ENCODE measurements at regions not wholly inside any gene's neighbourhood (a gene's known extent, or its start where the extent isn't known, plus 50 kb on each side); places are given as distances from the start of the nearest gene placed in this dataset.

DNA sequence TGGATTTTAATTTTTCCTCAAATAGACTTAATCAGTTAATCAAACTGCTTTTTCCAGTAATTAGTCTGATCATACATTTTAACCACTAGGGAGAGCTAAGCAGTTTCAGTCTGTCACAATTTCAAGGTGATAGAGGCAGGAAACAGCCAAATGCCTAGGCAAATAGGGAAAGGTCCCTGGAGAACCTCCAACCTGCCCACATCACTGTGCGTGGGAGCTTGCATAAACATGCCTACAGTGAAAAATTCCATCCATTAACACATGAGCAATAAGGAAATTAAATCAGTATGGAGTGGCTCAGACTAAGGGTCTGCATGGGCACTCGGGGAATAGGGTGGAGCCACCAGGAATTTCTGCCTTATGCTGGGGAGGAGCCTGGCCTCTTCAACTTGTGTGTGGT is 74.6 kb downstream of the AASDHPPT start:
- H3K4me3 ChIP-seq (ENCODE audit: low read depth, low read length): no peak overlapping the region
- TF ChIP-seq, protein P1, sequence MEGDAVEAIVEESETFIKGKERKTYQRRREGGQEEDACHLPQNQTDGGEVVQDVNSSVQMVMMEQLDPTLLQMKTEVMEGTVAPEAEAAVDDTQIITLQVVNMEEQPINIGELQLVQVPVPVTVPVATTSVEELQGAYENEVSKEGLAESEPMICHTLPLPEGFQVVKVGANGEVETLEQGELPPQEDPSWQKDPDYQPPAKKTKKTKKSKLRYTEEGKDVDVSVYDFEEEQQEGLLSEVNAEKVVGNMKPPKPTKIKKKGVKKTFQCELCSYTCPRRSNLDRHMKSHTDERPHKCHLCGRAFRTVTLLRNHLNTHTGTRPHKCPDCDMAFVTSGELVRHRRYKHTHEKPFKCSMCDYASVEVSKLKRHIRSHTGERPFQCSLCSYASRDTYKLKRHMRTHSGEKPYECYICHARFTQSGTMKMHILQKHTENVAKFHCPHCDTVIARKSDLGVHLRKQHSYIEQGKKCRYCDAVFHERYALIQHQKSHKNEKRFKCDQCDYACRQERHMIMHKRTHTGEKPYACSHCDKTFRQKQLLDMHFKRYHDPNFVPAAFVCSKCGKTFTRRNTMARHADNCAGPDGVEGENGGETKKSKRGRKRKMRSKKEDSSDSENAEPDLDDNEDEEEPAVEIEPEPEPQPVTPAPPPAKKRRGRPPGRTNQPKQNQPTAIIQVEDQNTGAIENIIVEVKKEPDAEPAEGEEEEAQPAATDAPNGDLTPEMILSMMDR (conservative IDR thresholded peaks at IDR 0.05; ENCODE audit: low read depth, low read length): peak; percentile 39
- DNase-seq (ENCODE audit: low read depth): peak; percentile 42

DNA sequence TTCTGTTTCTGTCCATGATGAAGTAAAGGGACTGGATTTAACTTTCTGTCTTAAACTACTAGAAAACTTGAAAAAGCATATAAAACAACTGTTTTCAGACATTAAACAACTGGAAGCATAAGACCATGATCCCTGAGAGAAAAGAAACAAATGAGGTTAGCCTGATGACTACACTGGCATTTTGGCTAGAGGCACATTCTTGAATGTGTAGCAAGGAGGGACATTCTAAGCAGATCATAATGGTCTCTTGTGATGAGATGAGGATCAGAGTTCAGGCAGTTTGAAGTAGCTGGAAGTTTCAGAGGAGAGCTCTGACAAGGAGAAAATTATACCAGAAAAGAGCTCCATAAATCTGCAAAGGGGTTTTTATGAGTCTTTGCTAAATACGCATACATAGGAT is 75.4 kb downstream of the AASDHPPT start:
- H3K4me3 ChIP-seq (ENCODE audit: low read depth, low read length): no peak overlapping the region
- TF ChIP-seq, protein P1 (conservative IDR thresholded peaks at IDR 0.05; ENCODE audit: low read depth, low read length): no peak
- DNase-seq (ENCODE audit: low read depth): peak; percentile 30

DNA sequence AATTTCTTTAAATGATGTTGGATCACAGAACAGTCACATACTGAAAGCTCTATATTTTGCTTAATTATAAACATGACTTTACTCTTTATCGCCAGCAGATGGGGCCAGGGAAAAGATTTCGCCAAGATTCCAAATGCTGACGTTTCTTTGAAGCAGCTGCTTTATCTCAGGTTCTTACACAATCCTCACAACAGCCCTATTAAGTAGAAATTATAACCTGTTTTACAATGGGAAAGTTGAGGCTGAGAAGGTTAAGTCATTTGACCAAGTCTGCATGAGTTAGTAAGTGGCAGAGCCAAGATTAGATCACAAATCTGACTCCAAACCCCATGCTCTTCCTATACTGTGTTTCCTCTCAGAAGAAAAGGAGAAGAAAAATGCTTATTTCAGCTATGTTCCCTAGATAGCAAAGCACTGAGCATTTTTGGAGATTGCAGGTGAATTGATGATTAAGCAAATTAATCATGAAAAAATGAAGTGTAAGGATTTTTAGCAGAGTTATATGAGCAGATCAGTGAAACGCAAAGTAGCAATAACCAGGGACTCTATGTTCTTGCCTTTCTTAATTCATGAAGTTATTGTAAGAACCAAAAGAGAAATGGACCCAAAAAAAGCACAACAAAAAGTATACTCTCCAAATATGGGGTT is 79.0 kb downstream of the AASDHPPT start:
- DNase-seq (ENCODE audit: low read depth): peak; percentile 93
- TF ChIP-seq, protein P1 (conservative IDR thresholded peaks at IDR 0.05; ENCODE audit: low read depth, low read length): peak; percentile 79
- H3K4me3 ChIP-seq (ENCODE audit: low read depth, low read length): no peak overlapping the region

- DNase-seq (ENCODE audit: low read depth): no peak
- TF ChIP-seq, protein P1 (conservative IDR thresholded peaks at IDR 0.05; ENCODE audit: low read depth, low read length): no peak
- H3K4me3 ChIP-seq (ENCODE audit: low read depth, low read length): no peak overlapping the region
Measured at GRCh38 chr11:106158406-106158805, 80.9 kb downstream of the AASDHPPT start.

DNA sequence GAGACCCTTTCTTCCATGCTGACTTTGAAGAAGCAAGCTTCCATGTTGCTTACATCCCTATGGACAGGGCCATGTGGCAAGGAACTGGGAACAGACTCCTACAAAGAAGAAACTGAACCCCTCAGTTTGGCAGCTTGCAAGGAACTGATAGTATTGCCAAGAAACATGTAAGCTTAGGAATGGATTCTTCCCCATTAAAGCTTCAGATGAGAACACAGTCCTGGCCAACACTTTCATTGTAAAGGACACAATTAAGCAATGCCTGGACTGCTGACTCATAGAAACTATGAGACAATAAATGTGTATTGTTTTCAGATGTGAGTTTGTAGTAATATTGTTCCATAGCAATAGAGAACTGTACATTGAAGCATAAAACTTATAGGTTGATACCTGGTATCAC is 82.4 kb downstream of the AASDHPPT start:
- no peak overlapping the region for H3K4me3 ChIP-seq (ENCODE audit: low read depth, low read length)
- TF ChIP-seq, protein P1 (conservative IDR thresholded peaks at IDR 0.05; ENCODE audit: low read depth, low read length): no peak
- peak; percentile 19 for DNase-seq (ENCODE audit: low read depth)

DNA sequence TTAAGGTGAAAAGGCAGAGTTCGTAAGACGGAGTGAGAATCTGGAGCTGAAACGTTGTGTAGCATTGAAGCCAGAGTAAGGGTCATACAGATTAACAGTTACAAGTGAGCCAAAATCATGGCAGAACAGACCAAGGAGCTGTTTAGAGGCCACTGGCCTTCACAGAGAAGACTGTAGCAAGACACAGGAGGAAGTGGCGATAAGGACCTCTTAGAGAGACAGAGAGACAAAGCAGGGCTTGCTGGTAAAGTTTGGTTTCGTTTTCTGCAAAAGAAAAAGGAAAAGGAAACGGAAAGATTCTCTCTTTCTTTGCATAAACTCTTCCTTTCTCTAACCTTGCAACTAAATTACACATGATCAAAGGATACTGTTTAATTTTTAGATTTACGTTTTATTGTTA is 83.0 kb downstream of the AASDHPPT start:
- H3K4me3 ChIP-seq (ENCODE audit: low read depth, low read length): no peak overlapping the region
- peak; percentile 5 for DNase-seq (ENCODE audit: low read depth)
- TF ChIP-seq, protein P1 (conservative IDR thresholded peaks at IDR 0.05; ENCODE audit: low read depth, low read length): no peak
